Sigmoid colon (tissue), 4 donors: ENCODE measurements at regions not wholly inside any gene's neighbourhood (a gene's known extent, or its start where the extent isn't known, plus 50 kb on each side); places are given as distances from the start of the nearest gene placed in this dataset.

Experiments
- POLR2A ChIP-seq, 2 donors: fragments of 450-650 bp; IDR thresholded peaks; one replicate each; pipeline ENCODE4 v1.6.1; 2016; ENCODE audit warnings: antibody characterized with exemption in 2 of 2, mild to moderate bottlenecking in 2 of 2, moderate library complexity in 2 of 2
- POLR2AphosphoS5 ChIP-seq, 4 donors: sonication (generic); formaldehyde crosslinking; IDR thresholded peaks; one replicate each; pipeline ENCODE4 v1.6.1; 2017; ENCODE audit warnings: antibody characterized with exemption in 4 of 4
- TF ChIP-seq, protein P1 (sequence below), 4 experiments: fragments of 450-650 bp in 3 of 4; fragments of 200-600 bp in 1 of 4; IDR thresholded peaks; one replicate each; pipeline ENCODE4 v1.5.1; 2016 to 2019; ENCODE audit warnings: antibody characterized with exemption in 4 of 4, mild to moderate bottlenecking in 3 of 4, moderate library complexity in 2 of 4

DNA sequence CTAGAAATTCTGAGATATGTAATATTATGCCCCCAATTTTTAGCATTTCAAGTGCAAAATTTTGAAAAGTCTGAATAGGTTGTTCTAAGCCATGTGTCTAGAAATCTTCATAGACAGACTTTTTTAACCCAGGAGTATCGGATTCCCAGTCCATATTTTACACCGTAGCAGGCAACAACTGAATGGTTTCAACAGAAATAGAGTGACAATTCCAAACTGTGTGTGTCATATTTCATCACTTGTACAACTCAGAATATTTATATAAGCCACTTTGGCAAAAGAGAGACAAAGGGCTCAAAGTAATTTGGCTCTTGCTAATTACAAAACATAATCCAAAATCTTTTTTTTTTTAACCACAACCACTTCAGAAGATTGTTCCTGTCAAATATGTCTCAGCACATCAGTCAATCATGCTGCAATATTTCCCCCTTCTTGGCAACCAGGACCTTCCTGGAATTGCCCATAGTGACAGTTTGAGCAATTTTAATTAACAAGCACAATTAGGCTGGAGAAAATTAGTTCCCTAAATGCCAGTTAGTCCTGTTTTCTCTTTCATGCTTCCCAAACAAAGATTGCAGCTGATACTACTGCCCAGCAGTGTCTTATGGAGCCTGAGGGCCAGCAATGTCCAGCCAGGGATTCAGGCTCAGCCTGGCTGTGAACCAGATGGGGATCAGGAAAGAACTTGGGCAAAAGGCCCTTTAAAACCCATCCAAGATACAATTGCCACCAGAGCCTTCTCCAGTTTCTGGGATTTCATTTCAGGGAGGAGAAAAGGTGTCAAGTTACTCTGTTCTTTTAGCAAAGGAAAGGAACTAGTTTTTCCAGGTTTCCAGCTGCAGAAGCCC lies 533.3 kb upstream of the GHITM start:
- TF ChIP-seq POLR2A (IDR thresholded peaks at IDR 0.05) (no peak), POLR2AphosphoS5 (IDR thresholded peaks at IDR 0.05) (no peak)
- TF ChIP-seq, protein P1, sequence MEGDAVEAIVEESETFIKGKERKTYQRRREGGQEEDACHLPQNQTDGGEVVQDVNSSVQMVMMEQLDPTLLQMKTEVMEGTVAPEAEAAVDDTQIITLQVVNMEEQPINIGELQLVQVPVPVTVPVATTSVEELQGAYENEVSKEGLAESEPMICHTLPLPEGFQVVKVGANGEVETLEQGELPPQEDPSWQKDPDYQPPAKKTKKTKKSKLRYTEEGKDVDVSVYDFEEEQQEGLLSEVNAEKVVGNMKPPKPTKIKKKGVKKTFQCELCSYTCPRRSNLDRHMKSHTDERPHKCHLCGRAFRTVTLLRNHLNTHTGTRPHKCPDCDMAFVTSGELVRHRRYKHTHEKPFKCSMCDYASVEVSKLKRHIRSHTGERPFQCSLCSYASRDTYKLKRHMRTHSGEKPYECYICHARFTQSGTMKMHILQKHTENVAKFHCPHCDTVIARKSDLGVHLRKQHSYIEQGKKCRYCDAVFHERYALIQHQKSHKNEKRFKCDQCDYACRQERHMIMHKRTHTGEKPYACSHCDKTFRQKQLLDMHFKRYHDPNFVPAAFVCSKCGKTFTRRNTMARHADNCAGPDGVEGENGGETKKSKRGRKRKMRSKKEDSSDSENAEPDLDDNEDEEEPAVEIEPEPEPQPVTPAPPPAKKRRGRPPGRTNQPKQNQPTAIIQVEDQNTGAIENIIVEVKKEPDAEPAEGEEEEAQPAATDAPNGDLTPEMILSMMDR (IDR thresholded peaks at IDR 0.05) = no peak
